ENCODE measurements at regions not wholly inside any gene's neighbourhood (a gene's known extent, or its start where the extent isn't known, plus 50 kb on each side); places are given as distances from the start of the nearest gene placed in this dataset.
"Not testable (repeated sequence)": the region's sequence is repeated elsewhere in the genome, so short reads cannot be mapped to it uniquely, and the experiment has no call there.

DNA sequence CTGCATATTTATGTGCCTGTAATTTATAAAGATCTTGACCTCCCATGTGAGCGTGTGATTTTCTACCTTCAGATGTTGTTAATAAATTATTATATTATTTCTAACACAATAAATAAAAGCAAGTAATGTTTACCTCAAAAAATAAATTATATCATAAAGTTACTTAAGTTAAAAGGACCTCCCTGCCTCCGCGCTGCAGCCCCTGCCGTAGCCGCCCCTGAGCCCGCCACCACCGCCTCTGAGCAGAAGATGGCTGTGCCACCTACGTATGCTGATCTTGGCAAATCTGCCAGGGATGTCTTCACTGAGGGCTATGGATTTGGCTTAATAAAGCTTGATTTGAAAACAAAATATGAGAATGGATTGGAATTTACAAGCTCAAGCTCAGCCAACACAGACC lies 119.6 kb upstream of the BRWD3 start:
- no peak for DNase-seq

DNA sequence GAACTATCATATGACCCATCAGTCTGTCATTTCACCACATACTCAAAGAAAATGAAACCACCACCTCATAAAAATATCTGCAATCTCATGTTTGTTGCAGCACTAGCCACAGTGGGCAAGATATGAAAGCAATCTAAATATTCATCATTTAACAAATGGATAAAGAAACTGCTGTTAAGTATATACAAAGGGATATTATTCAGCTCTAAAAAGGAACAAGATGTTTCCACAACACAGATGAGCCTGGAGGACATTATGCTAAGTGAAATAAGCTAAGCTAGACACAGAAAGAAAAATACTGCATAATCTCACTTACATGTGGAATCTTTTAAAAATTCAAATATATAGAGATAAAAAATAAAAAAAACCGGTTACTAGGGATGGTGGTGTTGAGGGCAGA lies 108.2 kb upstream of the BRWD3 start:
- DNase-seq: no peak

DNA sequence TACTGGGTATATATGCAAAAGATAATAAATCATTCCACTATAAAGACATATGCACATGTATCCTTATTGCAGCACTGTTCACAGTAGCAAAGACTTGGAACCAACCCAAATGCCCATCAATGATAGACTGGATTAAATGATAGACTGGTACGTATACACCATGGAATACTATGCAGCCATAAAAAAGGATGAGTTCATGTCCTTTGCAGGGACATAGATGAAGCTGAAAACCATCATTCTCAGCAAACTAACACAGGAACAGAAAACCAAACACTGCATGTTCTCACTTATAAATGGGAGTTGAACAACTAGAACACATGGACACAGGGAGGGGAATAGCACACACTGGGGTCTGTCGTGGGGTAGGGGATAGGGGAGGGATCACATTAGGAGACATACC lies 102.7 kb upstream of the BRWD3 start:
- not testable (repeated sequence) for DNase-seq

DNA sequence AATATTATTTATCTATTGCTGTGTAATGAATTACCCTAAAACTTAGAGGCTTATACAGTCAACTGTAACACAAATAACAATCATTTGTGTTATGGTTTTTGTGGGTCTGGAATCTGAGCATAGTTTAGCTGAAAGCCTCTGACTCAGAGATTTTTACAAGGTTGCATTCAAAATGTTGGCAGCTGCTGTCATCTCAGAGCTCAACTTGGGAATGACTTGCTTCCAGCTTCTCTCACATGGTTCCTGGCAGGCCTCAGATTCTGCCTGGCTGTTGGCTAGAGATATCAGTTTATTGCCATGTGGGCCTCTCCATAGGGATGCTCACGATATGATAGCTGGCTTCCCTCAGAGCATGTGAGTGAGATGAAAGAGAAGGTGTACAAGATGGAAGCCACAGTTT lies 70.2 kb upstream of the BRWD3 start:
- DNase-seq: peak; percentile 0

DNA sequence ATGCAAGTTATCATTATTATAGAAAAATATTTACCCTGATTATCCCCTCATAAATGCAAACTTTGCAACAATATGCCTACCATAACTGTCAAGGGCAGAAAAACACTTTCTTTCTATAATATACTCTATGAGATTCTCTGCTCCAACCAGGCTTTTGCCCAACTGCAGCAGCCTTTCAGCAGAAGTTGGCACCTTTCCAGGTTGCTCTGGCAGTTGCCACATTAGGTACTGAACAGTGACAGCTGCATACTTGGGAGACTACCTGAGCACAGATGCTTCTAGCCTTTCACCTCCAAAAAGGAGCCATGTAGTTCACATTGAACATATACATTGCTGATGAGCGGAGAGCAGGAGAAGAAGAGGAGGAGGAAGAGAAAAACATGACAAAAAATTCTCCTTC lies 69.5 kb upstream of the BRWD3 start:
- no peak for DNase-seq

DNA sequence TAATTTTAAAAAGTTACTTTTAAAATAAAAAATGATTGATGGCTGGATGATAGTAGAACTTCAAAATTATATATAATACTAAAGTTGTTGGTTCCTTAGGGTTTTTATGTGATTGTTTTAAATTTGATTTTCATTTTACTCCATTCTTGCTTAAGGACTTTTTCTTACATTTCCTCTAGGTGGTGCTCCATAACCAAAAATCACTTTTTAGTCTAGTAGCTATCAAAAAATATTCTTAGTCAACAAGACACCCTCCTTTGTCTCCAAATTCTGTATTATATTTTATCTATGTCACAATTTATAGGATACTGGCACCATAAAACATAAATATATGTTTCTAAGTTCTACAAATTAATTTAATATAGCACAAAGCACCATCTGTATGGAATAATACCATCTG lies 67.2 kb upstream of the BRWD3 start:
- peak; percentile 15 for DNase-seq
